ENCODE measurements at regions not wholly inside any gene's neighbourhood (a gene's known extent, or its start where the extent isn't known, plus 50 kb on each side); places are given as distances from the start of the nearest gene placed in this dataset.

- H3K27me3 Mint-ChIP-seq (ENCODE audit: low read depth) = peaks cover 83% of the 10 kb centered on the region
- H3K27ac Mint-ChIP-seq (ENCODE audit: unreplicated experiment) = no peak overlapping the region
- no peaks in the 10 kb centered on the region for H3K4me1 Mint-ChIP-seq
- no peak for TF ChIP-seq CTCF (conservative IDR thresholded peaks at IDR 0.05)
- no peak for DNase-seq (ENCODE audit: low read depth, low spot score)
- H3K36me3 Mint-ChIP-seq (ENCODE audit: low read depth) = no peaks in the 10 kb centered on the region
- no peaks in the 10 kb centered on the region for H3K9me3 Mint-ChIP-seq
- H3K4me3 Mint-ChIP-seq = no peak overlapping the region
Observed at GRCh38 chr14:35934499-35934898, 108.4 kb downstream of the BRMS1L start.

- H3K4me1 Mint-ChIP-seq = no peaks in the 10 kb centered on the region
- H3K9me3 Mint-ChIP-seq = no peaks in the 10 kb centered on the region
- H3K27ac Mint-ChIP-seq (ENCODE audit: unreplicated experiment) = no peak overlapping the region
- no peak for DNase-seq (ENCODE audit: low read depth, low spot score)
- H3K36me3 Mint-ChIP-seq (ENCODE audit: low read depth) = no peaks in the 10 kb centered on the region
- no peak overlapping the region for H3K4me3 Mint-ChIP-seq
- H3K27me3 Mint-ChIP-seq (ENCODE audit: low read depth) = peaks cover 81% of the 10 kb centered on the region
- no peak for TF ChIP-seq CTCF (conservative IDR thresholded peaks at IDR 0.05)
Observed at GRCh38 chr14:35932659-35933159, 106.6 kb downstream of the BRMS1L start.

GRCh38 chr14:35932136-35932535, 106.0 kb downstream of the BRMS1L start:
- H3K4me1 Mint-ChIP-seq = no peaks in the 10 kb centered on the region
- H3K4me3 Mint-ChIP-seq = no peak overlapping the region
- no peaks in the 10 kb centered on the region for H3K9me3 Mint-ChIP-seq
- H3K27me3 Mint-ChIP-seq (ENCODE audit: low read depth) = peaks cover 81% of the 10 kb centered on the region
- DNase-seq (ENCODE audit: low read depth, low spot score) = no peak
- no peak for TF ChIP-seq CTCF (conservative IDR thresholded peaks at IDR 0.05)
- H3K27ac Mint-ChIP-seq (ENCODE audit: unreplicated experiment) = no peak overlapping the region
- no peaks in the 10 kb centered on the region for H3K36me3 Mint-ChIP-seq (ENCODE audit: low read depth)

GRCh38 chr14:35931346-35931745, 105.2 kb downstream of the BRMS1L start:
- peaks cover 75% of the 10 kb centered on the region for H3K27me3 Mint-ChIP-seq (ENCODE audit: low read depth)
- no peaks in the 10 kb centered on the region for H3K36me3 Mint-ChIP-seq (ENCODE audit: low read depth)
- H3K27ac Mint-ChIP-seq (ENCODE audit: unreplicated experiment) = no peak overlapping the region
- no peaks in the 10 kb centered on the region for H3K9me3 Mint-ChIP-seq
- DNase-seq (ENCODE audit: low read depth, low spot score) = no peak
- H3K4me3 Mint-ChIP-seq = no peak overlapping the region
- H3K4me1 Mint-ChIP-seq = no peaks in the 10 kb centered on the region
- no peak for TF ChIP-seq CTCF (conservative IDR thresholded peaks at IDR 0.05)

- Mint-ChIP-seq H3K4me1 (no peaks in the 10 kb centered on the region), H3K4me3 (no peak overlapping the region), H3K36me3 (ENCODE audit: low read depth) (no peaks in the 10 kb centered on the region), H3K27me3 (ENCODE audit: low read depth) (peaks cover 58% of the 10 kb centered on the region), H3K9me3 (no peaks in the 10 kb centered on the region), H3K27ac (ENCODE audit: unreplicated experiment) (no peak overlapping the region)
- no peak for TF ChIP-seq CTCF (conservative IDR thresholded peaks at IDR 0.05)
- DNase-seq (ENCODE audit: low read depth, low spot score) = no peak
Observed at GRCh38 chr14:35929186-35929585, 103.0 kb downstream of the BRMS1L start.

GRCh38 chr14:35927727-35928126, 101.6 kb downstream of the BRMS1L start:
- Mint-ChIP-seq H3K4me3 (no peak overlapping the region), H3K27ac (ENCODE audit: unreplicated experiment) (no peak overlapping the region), H3K9me3 (no peaks in the 10 kb centered on the region), H3K27me3 (ENCODE audit: low read depth) (peaks cover 44% of the 10 kb centered on the region), H3K4me1 (no peaks in the 10 kb centered on the region), H3K36me3 (ENCODE audit: low read depth) (no peaks in the 10 kb centered on the region)
- no peak for TF ChIP-seq CTCF (conservative IDR thresholded peaks at IDR 0.05)
- DNase-seq (ENCODE audit: low read depth, low spot score) = no peak
